ENCODE measurements at regions not wholly inside any gene's neighbourhood (a gene's known extent, or its start where the extent isn't known, plus 50 kb on each side); places are given as distances from the start of the nearest gene placed in this dataset.

DNA sequence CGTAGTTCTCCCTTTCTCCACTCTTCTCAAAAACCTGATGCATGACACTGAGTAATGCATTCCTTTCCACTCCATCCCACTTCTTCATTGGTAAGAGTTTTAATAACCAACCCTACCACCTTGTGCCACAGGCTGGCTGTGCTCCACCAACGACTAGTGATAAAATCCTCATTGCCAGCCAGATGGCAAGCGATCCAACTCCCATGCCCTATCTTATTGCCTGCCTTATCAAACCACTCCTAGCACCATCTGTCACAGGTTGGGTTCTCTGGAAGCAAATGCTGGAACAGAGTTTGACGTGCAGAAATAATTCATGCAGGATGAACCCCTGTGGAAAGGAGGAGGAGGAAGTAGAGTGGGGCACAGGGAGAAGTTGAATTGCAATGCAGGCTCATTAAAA is 99.5 kb downstream of the CHD9NB start:
- Histone ChIP-seq H4K20me1 (ENCODE audit: insufficient read depth, low read depth, low read length) (no peaks in the 10 kb centered on the region), H3K36me3 (ENCODE audit: insufficient read depth, low read length) (no peaks in the 10 kb centered on the region), H3K9me2 (replicated peaks; ENCODE audit: insufficient read depth, low read length) (no peaks in the 10 kb centered on the region), H3K27ac (ENCODE audit: low read length) (no peak overlapping the region), H3K4me1 (ENCODE audit: low read length) (0 out of 2 replicates have a peak, but pooled peaks cover 3% of the 10 kb centered on the region), H3K9ac (ENCODE audit: low read length) (no peak overlapping the region), H3K9me3 (ENCODE audit: low read length) (no peaks in the 10 kb centered on the region), H2AFZ (ENCODE audit: low read length) (no peak overlapping the region), H3K4me3 (ENCODE audit: low read length) (no peak overlapping the region), H3K4me2 (ENCODE audit: low read depth, low read length, poor library complexity, severe bottlenecking) (no peak overlapping the region), H3K79me2 (ENCODE audit: low read length) (no peaks in the 10 kb centered on the region), H3K27me3 (ENCODE audit: low read length) (no peaks in the 10 kb centered on the region)
- no peak for DNase-seq

DNA sequence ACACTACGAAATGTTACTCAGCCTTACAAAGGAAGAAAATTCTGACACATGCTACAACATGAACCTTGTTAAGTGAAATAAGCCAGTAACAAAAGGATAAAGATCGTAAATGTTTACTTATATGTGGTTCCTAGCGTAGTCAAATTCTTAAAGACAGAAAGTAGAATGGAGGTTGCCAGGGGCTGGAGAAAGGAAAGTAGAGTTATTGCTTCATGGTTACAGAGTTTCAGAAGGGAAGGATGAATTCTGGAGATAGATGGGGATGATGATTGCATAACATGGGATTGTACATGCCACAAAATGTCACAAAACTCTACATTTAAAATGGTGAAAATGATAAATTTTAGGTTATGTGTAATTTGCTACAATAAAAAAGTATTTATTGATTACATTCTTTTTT is 103.8 kb downstream of the CHD9NB start:
- Histone ChIP-seq H3K36me3 (ENCODE audit: insufficient read depth, low read length) (no peaks in the 10 kb centered on the region), H3K27ac (ENCODE audit: low read length) (no peak overlapping the region), H2AFZ (ENCODE audit: low read length) (no peak overlapping the region), H3K4me1 (ENCODE audit: low read length) (no peaks in the 10 kb centered on the region), H3K27me3 (ENCODE audit: low read length) (no peaks in the 10 kb centered on the region), H3K4me2 (ENCODE audit: low read depth, low read length, poor library complexity, severe bottlenecking) (no peak overlapping the region), H3K9ac (ENCODE audit: low read length) (no peak overlapping the region), H3K79me2 (ENCODE audit: low read length) (no peaks in the 10 kb centered on the region), H3K9me3 (ENCODE audit: low read length) (no peaks in the 10 kb centered on the region), H3K4me3 (ENCODE audit: low read length) (no peak overlapping the region), H3K9me2 (replicated peaks; ENCODE audit: insufficient read depth, low read length) (no peaks in the 10 kb centered on the region), H4K20me1 (ENCODE audit: insufficient read depth, low read depth, low read length) (no peaks in the 10 kb centered on the region)
- DNase-seq: no peak

DNA sequence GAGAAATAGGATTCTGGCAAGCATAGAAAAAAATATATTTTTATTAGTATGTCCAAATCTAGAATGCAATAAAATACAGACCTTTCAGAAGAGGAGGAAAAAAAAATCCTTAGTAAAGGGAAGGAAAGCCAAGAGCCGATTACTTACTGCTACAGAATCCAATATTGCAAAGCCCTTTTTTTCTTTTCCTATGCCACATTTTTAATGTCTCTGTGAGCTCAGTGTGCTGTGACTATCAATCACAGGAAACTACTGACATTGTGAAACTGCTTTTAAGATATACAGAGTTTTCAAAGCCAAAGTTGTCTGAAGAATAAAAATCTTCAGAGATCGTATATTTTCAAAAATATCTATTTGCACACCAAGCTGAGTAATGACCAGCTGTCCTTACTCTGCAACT is 120.4 kb downstream of the CHD9NB start:
- no peak overlapping the region for H3K4me3 ChIP-seq (ENCODE audit: low read length)
- H3K4me2 ChIP-seq (ENCODE audit: low read depth, low read length, poor library complexity, severe bottlenecking): no peak overlapping the region
- H3K27ac ChIP-seq (ENCODE audit: low read length): no peak overlapping the region
- no peaks in the 10 kb centered on the region for H3K36me3 ChIP-seq (ENCODE audit: insufficient read depth, low read length)
- H3K27me3 ChIP-seq (ENCODE audit: low read length): no peaks in the 10 kb centered on the region
- H3K79me2 ChIP-seq (ENCODE audit: low read length): no peaks in the 10 kb centered on the region
- no peak for DNase-seq
- no peaks in the 10 kb centered on the region for H4K20me1 ChIP-seq (ENCODE audit: insufficient read depth, low read depth, low read length)
- H3K4me1 ChIP-seq (ENCODE audit: low read length): no peaks in the 10 kb centered on the region
- H3K9ac ChIP-seq (ENCODE audit: low read length): no peak overlapping the region
- H3K9me2 ChIP-seq (replicated peaks; ENCODE audit: insufficient read depth, low read length): no peaks in the 10 kb centered on the region
- no peaks in the 10 kb centered on the region for H3K9me3 ChIP-seq (ENCODE audit: low read length)
- H2AFZ ChIP-seq (ENCODE audit: low read length): no peak overlapping the region

- no peak overlapping the region for H3K4me2 ChIP-seq (ENCODE audit: low read depth, low read length, poor library complexity, severe bottlenecking)
- H3K4me1 ChIP-seq (ENCODE audit: low read length): no peaks in the 10 kb centered on the region
- no peaks in the 10 kb centered on the region for H3K36me3 ChIP-seq (ENCODE audit: insufficient read depth, low read length)
- no peak overlapping the region for H3K9ac ChIP-seq (ENCODE audit: low read length)
- H2AFZ ChIP-seq (ENCODE audit: low read length): no peak overlapping the region
- H4K20me1 ChIP-seq (ENCODE audit: insufficient read depth, low read depth, low read length): no peaks in the 10 kb centered on the region
- no peak for DNase-seq
- no peaks in the 10 kb centered on the region for H3K9me2 ChIP-seq (replicated peaks; ENCODE audit: insufficient read depth, low read length)
- H3K4me3 ChIP-seq (ENCODE audit: low read length): no peak overlapping the region
- H3K27me3 ChIP-seq (ENCODE audit: low read length): no peaks in the 10 kb centered on the region
- H3K27ac ChIP-seq (ENCODE audit: low read length): no peak overlapping the region
- H3K9me3 ChIP-seq (ENCODE audit: low read length): no peaks in the 10 kb centered on the region
- no peaks in the 10 kb centered on the region for H3K79me2 ChIP-seq (ENCODE audit: low read length)
These were observed 123.0 kb downstream of the CHD9NB start for GRCh38 chr16:52929478-52930400.

- Histone ChIP-seq H2AFZ (ENCODE audit: low read length) (no peak overlapping the region), H3K27me3 (ENCODE audit: low read length) (no peaks in the 10 kb centered on the region), H3K36me3 (ENCODE audit: insufficient read depth, low read length) (no peaks in the 10 kb centered on the region), H3K4me2 (ENCODE audit: low read depth, low read length, poor library complexity, severe bottlenecking) (no peak overlapping the region), H3K4me1 (ENCODE audit: low read length) (no peaks in the 10 kb centered on the region), H3K9ac (ENCODE audit: low read length) (no peak overlapping the region), H4K20me1 (ENCODE audit: insufficient read depth, low read depth, low read length) (no peaks in the 10 kb centered on the region), H3K27ac (ENCODE audit: low read length) (no peak overlapping the region), H3K4me3 (ENCODE audit: low read length) (no peak overlapping the region), H3K9me2 (replicated peaks; ENCODE audit: insufficient read depth, low read length) (no peaks in the 10 kb centered on the region), H3K9me3 (ENCODE audit: low read length) (no peaks in the 10 kb centered on the region), H3K79me2 (ENCODE audit: low read length) (no peaks in the 10 kb centered on the region)
- DNase-seq: no peak
These were observed 123.7 kb downstream of the CHD9NB start for GRCh38 chr16:52928955-52929354.

DNA sequence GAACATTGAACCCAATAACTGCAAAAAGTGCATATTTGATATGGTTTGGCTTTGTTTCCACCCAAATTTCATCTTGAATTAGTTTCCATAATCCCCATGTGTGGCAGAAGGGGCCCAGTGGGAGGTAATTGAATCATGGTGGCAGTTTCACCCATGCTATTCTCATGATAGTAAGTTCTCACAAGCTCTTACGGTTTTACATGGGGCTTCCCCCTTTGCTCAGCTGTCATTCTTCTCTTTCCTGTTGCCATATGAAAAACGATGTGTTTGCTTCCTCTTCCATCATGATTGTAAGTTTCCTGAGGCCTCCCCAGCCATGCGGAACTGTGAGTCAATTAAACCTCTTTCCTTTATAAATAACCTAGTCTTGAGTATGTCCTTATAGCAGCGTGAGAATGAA is 127.6 kb downstream of the CHD9NB start:
- no peaks in the 10 kb centered on the region for H3K9me3 ChIP-seq (ENCODE audit: low read length)
- no peaks in the 10 kb centered on the region for H3K27me3 ChIP-seq (ENCODE audit: low read length)
- H3K4me2 ChIP-seq (ENCODE audit: low read depth, low read length, poor library complexity, severe bottlenecking): no peak overlapping the region
- H4K20me1 ChIP-seq (ENCODE audit: insufficient read depth, low read depth, low read length): no peaks in the 10 kb centered on the region
- H3K36me3 ChIP-seq (ENCODE audit: insufficient read depth, low read length): no peaks in the 10 kb centered on the region
- H3K4me1 ChIP-seq (ENCODE audit: low read length): no peaks in the 10 kb centered on the region
- H2AFZ ChIP-seq (ENCODE audit: low read length): no peak overlapping the region
- no peak overlapping the region for H3K27ac ChIP-seq (ENCODE audit: low read length)
- H3K79me2 ChIP-seq (ENCODE audit: low read length): no peaks in the 10 kb centered on the region
- no peak overlapping the region for H3K4me3 ChIP-seq (ENCODE audit: low read length)
- no peak for DNase-seq
- no peaks in the 10 kb centered on the region for H3K9me2 ChIP-seq (replicated peaks; ENCODE audit: insufficient read depth, low read length)
- no peak overlapping the region for H3K9ac ChIP-seq (ENCODE audit: low read length)

- no peak overlapping the region for H2AFZ ChIP-seq (ENCODE audit: low read length)
- H3K9ac ChIP-seq (ENCODE audit: low read length): no peak overlapping the region
- no peaks in the 10 kb centered on the region for H3K9me2 ChIP-seq (replicated peaks; ENCODE audit: insufficient read depth, low read length)
- H3K79me2 ChIP-seq (ENCODE audit: low read length): no peaks in the 10 kb centered on the region
- no peak overlapping the region for H3K4me2 ChIP-seq (ENCODE audit: low read depth, low read length, poor library complexity, severe bottlenecking)
- H4K20me1 ChIP-seq (ENCODE audit: insufficient read depth, low read depth, low read length): no peaks in the 10 kb centered on the region
- no peaks in the 10 kb centered on the region for H3K36me3 ChIP-seq (ENCODE audit: insufficient read depth, low read length)
- no peak overlapping the region for H3K27ac ChIP-seq (ENCODE audit: low read length)
- H3K4me1 ChIP-seq (ENCODE audit: low read length): no peaks in the 10 kb centered on the region
- H3K4me3 ChIP-seq (ENCODE audit: low read length): no peak overlapping the region
- DNase-seq: no peak
- no peaks in the 10 kb centered on the region for H3K27me3 ChIP-seq (ENCODE audit: low read length)
- H3K9me3 ChIP-seq (ENCODE audit: low read length): no peaks in the 10 kb centered on the region
These were observed 128.5 kb downstream of the CHD9NB start for GRCh38 chr16:52924162-52924561.

- no peak overlapping the region for H3K4me2 ChIP-seq (ENCODE audit: low read depth, low read length, poor library complexity, severe bottlenecking)
- H3K9ac ChIP-seq (ENCODE audit: low read length): no peak overlapping the region
- H3K4me1 ChIP-seq (ENCODE audit: low read length): no peaks in the 10 kb centered on the region
- no peaks in the 10 kb centered on the region for H3K9me3 ChIP-seq (ENCODE audit: low read length)
- no peak overlapping the region for H3K27ac ChIP-seq (ENCODE audit: low read length)
- no peaks in the 10 kb centered on the region for H3K9me2 ChIP-seq (replicated peaks; ENCODE audit: insufficient read depth, low read length)
- H3K27me3 ChIP-seq (ENCODE audit: low read length): no peaks in the 10 kb centered on the region
- no peaks in the 10 kb centered on the region for H4K20me1 ChIP-seq (ENCODE audit: insufficient read depth, low read depth, low read length)
- no peak overlapping the region for H3K4me3 ChIP-seq (ENCODE audit: low read length)
- DNase-seq: no peak
- H2AFZ ChIP-seq (ENCODE audit: low read length): no peak overlapping the region
- H3K79me2 ChIP-seq (ENCODE audit: low read length): no peaks in the 10 kb centered on the region
- no peaks in the 10 kb centered on the region for H3K36me3 ChIP-seq (ENCODE audit: insufficient read depth, low read length)
These were observed 131.6 kb downstream of the CHD9NB start for GRCh38 chr16:52921104-52921503.

Data from Karpas-422 (cell line).